ENCODE measurements at regions not wholly inside any gene's neighbourhood (a gene's known extent, or its start where the extent isn't known, plus 50 kb on each side); places are given as distances from the start of the nearest gene placed in this dataset.

DNA sequence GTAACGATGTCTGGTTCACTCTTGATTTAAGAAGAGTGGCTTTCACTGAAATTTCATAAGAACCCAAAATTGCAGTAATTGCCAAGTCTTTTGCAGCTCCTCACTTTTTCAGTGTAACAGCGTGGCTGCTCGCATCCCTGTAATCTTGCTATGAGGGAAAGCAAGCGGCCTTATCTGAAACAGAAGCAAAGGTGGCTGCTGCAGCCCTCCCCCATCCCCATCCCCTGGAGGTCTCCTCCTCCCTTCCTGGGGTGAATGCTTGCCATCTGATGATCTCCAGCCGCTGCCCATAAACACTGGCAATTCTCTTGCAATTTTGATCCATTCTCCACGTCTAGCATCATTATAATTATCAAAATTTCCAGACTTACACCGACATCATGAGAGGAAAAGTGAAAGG, 182.5 kb upstream of the ASIC2 start:
- DNase-seq (ENCODE audit: low read depth in 2 of 2): no peak

DNA sequence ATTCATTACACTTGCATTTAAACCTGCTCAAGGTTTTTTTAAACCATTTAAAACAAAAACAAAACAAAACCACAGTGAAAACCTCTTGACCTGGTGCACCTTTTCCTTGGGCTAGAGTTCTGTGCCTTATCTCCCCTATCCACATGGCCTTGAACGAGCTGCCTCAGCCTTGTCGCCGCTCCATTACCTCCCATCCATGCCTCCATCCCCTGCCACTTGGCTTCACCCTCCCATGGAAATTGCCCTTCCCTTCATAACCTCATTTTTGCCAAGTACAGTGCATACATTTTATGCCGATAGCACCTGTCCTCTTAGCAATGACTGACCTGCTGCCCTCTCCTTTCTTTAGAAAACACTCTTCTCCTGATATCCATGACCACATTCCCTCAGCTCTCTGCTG, 188.6 kb upstream of the ASIC2 start:
- DNase-seq (ENCODE audit: low read depth in 2 of 2): no peak

DNA sequence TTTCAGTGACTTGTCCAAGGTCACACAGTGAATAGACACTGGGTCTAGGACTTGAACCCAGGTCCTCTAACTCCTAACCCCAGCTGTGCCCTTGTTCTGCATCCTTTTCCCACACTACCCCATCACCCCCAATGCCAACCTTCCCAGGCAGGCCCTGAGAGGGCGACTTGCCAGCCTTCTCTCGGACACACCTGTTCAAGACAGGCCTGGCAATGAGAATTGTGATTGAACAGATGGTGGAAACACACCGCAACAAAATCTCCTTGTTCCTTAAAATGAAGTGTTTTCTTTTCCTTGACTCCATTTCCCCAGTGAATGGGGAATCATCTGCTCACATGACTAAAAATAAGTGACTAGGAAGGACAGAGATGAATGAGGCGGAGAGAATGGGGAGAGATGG, 189.5 kb upstream of the ASIC2 start:
- DNase-seq (ENCODE audit: low read depth in 2 of 2): no peak

DNA sequence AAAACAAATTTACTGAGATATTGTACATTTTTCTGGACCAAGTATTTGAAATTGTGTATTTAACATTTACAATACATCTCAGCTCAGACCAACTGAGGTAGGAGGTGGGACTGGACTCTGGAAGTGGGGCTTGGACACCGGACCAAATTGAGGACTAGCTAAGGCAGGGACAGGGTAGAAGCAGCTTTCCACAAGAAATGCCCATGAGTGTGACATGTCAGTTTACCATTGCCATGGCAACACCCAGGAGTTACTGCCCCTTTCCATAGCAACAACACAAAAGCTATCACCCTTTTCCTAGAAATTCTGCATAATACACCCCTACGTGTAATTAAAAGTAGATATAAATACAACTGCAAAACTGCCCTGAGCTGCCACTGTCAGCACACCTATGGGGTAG, 191.5 kb upstream of the ASIC2 start:
- no peak for DNase-seq (ENCODE audit: low read depth in 2 of 2)

DNA sequence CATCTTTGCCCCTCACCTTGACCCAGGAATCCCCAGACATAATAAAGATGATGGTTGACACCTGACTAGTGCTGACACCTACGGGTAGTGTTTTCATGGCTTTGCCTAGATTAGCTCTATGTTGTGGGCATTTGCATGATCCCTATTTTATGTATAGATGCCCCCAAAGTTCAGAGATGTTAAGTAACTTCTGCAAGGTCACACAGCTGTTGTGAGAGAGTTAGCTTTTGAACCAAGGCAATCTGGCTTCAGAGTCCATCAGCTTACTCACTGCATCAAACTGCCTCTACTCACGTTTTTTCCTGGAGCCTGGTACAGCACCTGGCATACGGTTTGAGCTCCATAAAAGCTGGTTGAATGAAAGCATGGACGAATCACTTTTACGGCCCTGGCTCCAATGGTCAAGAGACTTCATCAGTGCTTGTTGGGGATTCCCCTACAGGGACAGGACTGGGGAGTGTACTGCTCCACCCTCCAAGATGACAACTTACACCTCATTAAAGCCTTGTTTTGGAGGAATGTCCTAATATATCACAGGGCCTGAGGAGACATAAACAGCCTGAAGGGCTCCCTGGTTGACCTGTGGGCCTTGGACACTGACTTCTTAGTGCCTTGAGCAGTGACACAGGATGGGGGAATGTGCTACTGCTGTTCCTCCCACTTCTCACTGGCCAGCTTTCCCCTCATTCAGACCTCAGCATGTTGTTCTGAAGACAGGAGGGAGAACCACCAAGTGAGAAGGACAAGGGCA, 193.2 kb upstream of the ASIC2 start:
- no peak for DNase-seq (ENCODE audit: low read depth in 2 of 2)

DNA sequence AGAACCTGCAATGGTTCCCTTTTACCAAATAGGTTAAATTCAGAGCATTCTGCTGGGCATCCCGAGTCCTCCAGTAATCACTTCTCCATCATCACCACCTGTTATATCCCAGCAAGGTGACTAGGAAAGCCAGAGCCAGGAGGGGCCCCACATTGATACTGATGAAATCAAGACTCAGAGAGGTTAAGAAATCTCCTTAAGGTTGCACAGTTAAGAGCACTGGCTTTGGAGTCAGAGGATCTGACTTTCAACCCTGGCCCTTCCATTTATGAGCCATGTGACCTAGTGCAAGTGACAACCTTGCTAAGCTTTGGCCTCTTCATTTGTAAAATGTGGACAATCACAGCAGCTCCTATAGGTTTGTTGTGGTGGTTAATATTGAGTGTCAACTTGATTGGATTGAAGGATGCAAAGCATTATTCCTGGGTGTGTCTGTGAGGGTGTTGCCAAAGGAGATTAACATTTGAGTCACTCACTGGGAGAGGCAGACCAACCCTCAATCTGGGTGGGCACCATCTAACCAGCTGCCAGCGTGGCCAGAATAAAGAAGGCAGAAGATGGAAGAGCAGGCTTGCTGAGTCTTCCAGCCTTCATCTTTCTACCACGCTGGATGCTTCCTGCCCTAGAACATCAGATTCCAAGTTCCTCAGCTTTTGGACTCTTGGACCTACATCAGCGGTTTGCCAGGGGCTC, 194.2 kb upstream of the ASIC2 start:
- DNase-seq (ENCODE audit: low read depth in 2 of 2): no peak

DNA sequence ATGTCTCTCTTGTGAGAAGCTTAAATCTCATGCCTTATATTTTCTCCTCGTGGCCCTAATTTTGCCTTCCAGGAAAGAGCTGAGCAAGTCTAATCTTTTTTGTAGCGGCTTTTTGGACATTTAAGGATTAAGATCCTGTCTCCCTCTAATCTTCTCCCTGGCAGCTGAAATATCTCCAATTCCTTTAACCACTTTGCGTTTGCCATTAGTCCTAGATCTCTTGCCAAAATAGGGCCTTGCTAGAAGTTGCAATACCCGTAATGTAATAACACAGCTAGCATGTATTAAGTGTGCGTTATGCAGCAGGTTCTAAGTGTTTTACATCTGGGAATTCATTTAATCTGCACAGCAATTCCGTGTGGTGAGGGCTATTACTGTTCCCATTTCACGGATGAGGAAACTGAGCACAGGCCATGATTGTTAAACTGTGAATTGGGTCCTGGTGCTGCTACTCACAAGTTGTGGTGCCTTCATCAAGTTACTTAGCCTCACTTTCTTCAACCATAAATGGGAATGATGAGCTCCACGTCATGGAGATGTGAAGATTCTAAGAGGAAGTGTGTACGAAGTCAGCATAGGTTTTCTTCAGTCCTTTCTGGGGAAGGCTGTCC, 198.9 kb upstream of the ASIC2 start:
- DNase-seq (ENCODE audit: low read depth in 2 of 2): no peak

DNA sequence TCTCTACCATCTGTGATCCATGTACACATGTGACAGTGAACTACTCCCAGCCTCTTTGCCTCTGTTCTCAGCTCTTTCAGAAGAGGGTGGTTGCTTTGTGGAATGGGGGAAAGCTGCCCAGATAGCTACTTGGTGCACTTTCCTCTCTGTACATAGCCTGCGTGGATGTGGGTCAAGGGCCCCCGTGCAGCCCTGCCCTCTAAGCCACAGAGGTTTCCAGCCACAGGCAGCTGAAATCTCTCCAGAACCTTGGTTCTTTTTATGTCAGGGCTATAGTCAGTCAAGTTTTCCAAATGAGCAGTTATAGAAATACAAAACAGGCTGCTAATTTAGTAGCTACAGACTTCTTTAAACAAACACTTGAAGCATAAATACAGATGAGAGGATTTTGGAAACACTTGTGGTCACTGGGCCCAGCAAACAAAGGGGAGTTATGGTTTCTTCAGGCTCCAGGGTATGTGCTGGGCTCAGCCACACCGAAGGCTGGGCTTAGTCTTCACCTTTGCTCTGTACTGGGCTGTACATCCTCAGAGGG, 199.7 kb upstream of the ASIC2 start:
- no peak for DNase-seq (ENCODE audit: low read depth in 2 of 2)

DNA sequence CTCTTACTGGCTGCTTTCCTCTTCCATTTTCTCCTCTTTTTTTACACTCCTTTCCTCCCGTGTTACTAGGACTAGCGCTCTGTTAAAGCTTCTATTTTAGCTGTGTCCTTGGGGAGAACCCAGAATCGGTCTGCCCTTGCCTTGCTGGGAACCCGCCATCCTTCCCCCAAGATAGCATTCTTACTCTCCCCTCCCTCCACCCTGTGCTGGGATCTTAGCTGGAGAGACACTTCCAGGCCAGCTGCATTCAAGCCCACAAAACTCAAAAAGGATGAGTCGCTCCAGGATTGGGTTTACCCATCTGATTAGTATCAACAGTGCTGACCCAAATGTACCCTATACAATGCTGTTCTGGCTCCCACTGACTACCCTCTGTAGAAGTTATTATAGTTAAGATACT, 200.5 kb upstream of the ASIC2 start:
- no peak for DNase-seq (ENCODE audit: low read depth in 2 of 2)

DNA sequence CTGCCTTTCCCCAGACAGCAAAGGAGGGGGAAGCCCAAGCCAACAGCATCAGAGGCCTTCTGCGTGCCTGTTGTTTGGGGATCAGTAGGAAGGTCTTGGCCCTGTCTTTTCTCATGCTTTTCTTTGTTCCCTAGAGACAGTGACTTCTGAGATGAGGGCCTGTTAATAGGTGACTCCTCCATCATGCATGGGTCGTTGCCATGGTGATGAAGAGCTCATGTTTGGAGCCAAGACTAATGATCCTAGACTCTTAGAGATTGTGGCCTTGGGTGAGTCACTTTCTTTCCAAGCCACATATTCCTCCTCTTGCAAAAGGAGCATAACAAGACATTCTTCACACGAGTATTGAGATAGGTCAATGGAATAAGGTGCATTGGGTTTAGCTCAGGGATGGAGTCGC, 201.1 kb upstream of the ASIC2 start:
- no peak for DNase-seq (ENCODE audit: low read depth in 2 of 2)

DNA sequence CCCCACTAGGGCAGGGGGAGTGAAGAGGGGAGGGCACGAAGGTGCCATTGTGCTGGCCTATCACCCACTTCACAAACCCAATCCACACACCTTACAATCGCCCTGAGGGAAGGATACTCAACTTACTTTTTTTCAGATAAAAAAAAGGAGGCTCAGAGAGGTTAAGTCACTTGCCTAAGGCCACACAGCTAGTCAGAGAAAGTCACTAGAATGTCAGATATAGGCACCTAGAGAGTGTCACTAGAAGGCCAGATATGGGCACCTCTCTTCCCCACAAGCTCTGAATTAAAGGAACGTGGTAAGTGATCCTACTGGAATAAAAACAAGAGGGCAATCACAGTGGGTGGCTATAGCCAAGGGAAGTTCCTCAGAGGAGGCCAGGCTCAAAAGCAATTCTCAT, 204.5 kb upstream of the ASIC2 start:
- DNase-seq (ENCODE audit: low read depth in 2 of 2): no peak

DNA sequence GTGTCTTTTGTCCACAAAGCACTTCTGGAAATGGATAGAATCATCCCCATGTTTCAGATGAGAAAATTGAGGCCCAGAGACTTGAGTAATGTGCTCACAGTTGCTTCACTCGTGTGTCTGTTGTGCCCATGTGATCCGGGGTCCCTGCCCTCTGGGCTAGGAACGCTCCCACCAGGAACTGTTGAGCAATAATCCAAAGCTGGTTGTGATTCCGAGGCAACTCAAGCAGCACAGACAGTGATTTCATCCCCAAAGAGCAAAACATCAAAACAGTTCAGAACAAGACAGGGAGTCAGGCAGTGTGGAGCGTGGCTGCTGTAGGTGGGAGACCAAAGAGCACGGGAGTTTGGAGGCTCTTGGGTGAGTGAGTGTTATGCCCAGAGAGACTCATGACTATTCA, 205.0 kb upstream of the ASIC2 start:
- no peak for DNase-seq (ENCODE audit: low read depth in 2 of 2)

DNA sequence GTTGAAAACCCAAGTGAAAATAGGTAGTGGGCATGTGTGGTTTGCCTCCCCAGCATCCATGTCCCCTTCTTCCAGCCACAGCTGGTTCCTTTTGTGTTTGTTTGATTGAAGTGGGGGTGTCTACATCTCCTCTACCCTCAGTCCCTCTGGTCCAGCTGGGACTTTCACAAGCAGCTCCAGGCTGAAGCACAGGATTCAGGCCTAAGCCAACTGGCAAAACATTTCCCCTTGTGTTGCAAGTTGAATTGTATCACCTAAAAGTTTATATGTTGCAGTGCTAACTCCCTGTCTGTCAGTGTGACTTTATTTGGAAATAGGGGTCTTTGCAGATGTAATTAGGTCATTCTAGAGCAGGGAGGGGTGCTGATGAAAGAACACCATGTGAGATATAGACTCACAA, 205.9 kb upstream of the ASIC2 start:
- no peak for DNase-seq (ENCODE audit: low read depth in 2 of 2)

DNA sequence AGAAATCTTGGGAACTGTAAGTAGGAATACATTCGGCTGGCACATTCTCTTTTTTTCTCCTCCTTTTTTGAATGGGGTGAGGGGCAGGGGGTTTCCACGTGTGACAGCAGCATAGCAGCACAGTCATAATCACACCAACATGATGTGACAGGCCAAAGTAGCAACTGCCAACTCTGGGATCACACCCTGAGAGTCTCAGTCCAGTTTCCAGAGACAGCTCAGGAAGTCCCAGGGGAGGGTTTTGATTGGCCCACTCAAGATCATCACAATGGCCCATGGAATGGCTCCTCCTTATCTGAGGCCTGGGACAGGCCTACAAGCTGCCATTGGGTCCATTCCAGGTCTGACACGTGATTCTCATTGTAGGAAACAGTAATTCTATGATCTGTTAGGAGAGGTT, 207.1 kb upstream of the ASIC2 start:
- DNase-seq (ENCODE audit: low read depth in 2 of 2): no peak

DNA sequence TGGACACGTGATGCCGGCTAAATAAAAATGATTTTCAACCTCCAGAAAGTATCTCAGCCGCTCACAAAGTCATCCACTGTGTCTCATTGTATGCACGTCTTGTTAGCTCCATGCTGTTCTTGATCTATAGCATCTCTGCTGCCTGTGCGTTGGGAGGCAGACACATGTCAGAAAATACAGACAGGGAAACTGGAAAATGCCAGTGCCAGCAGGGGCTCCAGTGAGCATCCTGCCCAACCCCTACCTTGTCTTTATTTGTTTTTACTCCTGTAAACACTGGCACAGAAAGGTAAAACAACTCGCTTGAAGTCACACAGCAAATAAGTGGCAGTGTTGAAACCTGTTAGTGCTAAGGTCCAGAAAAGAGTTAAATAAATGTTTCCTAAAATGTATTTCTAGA, 208.1 kb upstream of the ASIC2 start:
- no peak for DNase-seq (ENCODE audit: low read depth in 2 of 2)

DNA sequence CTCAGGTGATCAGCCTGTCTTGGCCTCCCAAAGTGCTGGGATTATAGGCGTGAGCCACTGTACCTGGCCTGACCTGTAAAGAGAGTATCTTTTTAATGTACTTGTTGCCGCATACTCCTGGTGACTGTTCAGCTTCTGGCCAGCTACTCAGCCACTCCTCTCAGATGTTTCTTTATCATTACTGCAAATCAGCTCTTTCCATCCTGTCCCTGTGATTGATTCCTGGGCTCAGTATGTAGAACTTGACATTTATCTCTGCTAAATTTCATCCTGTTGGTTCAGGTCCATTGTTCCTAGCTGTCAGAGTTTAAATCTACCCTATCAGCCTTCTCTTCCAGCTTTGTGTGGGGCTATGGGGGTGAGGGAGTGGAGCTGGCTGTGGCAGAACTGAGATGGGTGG, 211.5 kb upstream of the ASIC2 start:
- DNase-seq (ENCODE audit: low read depth in 2 of 2): no peak

DNA sequence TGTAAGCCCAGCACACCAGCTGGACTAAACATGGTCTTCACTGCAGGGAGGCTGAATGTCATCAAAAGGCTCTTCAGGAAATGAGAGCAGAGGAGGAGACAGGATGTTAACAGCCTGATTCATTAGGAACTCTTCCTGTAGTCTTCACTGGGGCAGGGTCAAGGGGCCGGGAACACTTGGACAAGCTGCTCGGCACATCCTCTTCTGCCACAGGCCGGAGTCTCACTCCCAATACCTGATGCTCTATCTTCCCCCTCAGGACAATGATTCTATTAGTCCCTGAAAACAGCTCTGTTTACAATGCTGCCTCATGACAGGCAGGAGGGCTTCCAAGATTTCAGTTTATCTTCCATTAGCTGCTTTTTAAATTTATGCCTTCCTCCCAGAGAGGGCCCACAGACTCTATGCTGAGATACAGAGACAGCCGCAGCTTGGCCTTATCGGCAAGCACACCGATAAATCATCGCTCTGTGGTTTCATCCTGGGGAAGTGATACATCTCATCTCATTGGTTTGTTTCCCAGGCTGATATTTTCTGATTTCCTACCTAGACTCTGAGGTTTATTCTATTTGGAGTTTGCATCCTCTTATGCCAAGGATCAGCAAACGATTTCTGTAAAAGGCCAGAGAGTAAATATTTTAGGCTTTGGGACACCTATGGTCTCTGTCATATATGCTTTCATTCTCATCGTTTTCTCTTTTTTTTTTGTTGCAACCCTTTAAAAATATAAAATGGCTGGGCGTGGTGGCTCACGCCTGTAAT, 214.0 kb upstream of the ASIC2 start:
- DNase-seq (ENCODE audit: low read depth in 2 of 2): no peak

DNA sequence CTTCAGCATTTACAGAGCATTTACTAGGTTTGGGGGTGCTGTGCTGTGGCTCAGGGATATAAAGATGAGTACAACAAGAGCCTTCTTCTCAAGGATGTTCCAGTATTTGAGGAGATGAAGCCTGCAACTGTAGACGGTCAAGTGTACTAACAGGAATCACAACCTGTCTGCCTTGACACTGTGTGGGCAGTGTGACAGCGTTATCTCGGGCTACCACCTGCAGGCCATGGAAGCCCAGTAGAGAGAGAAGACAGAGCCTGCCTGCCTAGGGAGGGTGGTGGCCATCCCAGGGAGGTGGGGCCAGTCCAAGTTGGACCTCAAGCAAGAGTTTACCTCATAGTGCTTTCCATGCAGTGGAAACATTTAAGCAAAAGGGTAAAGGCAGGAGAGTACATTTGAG, 215.1 kb upstream of the ASIC2 start:
- DNase-seq (ENCODE audit: low read depth in 2 of 2): no peak

DNA sequence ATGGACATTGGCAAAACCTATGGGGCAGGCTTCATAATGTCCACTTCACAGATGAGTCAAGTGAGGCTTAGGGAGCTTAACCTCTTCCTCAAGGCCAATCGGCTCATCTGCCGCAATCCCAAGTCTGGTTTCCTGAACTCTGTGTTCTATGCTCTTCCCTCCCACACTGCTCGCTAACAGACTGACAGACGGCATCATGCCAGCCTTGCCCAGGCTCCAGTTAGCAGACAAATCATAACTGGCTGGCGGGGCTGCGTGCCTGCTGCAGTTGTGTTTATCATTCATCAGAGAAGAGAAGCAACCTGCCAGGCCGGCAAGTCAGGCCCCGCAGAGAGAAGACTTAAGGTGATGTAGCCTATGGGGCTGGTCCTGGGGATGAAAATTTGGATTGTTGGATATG, 216.2 kb upstream of the ASIC2 start:
- DNase-seq (ENCODE audit: low read depth in 2 of 2): no peak

DNA sequence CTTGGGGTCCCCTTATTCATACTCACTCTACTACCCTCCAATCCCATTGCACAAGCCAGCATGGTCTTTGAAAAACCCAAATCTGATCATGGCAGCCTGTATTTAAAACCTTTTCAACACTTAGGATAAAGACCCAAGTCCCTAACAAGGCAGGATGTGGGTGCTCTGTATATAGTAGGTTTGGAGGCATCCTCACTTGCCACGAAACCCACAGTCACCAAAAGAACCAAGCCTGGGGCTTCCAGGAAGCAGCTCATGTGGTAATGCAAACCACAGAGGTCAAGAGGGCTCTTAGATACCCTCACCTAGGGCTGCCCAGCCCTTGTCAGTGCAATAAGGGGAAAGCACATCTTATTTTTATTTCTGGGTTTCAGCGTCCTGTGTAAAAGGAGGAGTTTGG, 218.6 kb upstream of the ASIC2 start:
- no peak for DNase-seq (ENCODE audit: low read depth in 2 of 2)

DNA sequence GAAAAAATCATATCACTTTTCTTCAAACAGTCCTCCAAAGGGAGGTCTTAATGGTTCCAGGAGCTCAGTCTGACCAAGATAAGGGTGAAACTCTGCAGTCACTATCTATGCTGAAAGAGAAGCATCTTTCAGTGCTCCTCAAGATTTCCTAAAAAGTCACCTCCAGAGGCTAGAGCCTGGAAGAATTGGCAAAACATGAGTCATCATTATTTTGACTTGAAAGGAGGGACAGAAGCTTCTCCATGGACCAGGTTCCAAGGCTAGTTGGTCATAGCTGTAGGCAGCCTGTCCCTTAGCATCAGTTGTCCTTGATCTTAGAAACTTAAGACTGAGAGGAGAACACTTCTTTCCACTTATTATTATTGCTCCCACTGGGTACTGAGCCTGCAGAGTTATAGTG, 219.0 kb upstream of the ASIC2 start:
- DNase-seq (ENCODE audit: low read depth in 2 of 2): no peak

DNA sequence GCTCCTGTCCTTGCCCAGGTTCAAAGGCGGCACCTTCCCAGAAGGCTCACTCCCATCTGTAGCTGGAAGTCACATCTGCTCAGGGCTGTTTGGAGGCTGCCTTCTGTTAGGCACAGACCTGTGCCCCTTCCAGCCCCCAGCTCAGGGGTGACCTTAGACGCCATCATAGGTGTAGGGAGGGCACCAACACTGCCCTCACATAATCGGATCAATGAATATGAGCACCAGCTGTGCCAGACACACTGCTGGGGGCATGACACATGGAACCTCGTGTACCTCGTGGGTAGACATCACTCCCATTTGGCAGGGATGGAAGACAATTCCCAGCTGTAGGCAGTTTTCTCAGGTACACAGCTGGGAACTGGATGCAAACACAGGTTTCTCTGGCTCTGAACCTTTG, 220.7 kb upstream of the ASIC2 start:
- no peak for DNase-seq (ENCODE audit: low read depth in 2 of 2)

Measured in stimulated activated CD4-positive, alpha-beta T cell treated with anti-CD3 and anti-CD28 coated beads, Interleukin-1b, Interleukin-23, amount 100 ng/mL, for 1 hour (primary cell).